HepG2 (cell line): ENCODE measurements at regions not wholly inside any gene's neighbourhood (a gene's known extent, or its start where the extent isn't known, plus 50 kb on each side); places are given as distances from the start of the nearest gene placed in this dataset.

ENCODE experiments used
- ATAC-seq: fragments of 200-7000 bp; cut with Tn5 transposase; 3 replicates; pipeline ENCODE4 v1.9.1; 2020; ENCODE audit warnings: mild to moderate bottlenecking, moderate library complexity
- BruUV-seq: library from RNA; stranded (reverse); fragments of 400-500 nt; replicated peaks from 2 replicates; lab custom pipeline; 2021; lab: Mats Ljungman, UMichigan
- CTCF ChIA-PET: fragments of 300-600 bp; formaldehyde crosslinking; extraction: SDS; loops from one replicate; lab custom pipeline; 2021; ENCODE audit warnings: low total read pairs, inconsistent platforms, low intra/inter-chr PET ratio; lab: Yijun Ruan, JAX
- POLR2A ChIA-PET: fragments of 350-600 bp; sonication (Branson Sonifier 250); formaldehyde crosslinking; loops from one replicate; lab custom pipeline; 2020; ENCODE audit warnings: antibody characterized with exemption, inconsistent platforms; lab: Yijun Ruan, JAX
- DNase-seq: peaks from one replicate; pipeline ENCODE4 v3.0.0-alpha.2; 2015; ENCODE audit warnings: low spot score
- FAIRE-seq: peaks from 3 replicates; lab custom pipeline; 2011; peaks lifted over from hg19 to GRCh38; lab: Jason Lieb, UNC
- H2AFZ ChIP-seq: one replicate; pipeline ENCODE4 v1.6.1; 2011; ENCODE audit warnings: low read length, inconsistent platforms
- H3K27ac ChIP-seq: fragments of 300-600 bp; 3 replicates; pipeline ENCODE4 v1.8.0; 2011; ENCODE audit warnings: mixed run types, mild to moderate bottlenecking, mixed read lengths, low read length, inconsistent platforms; ENCODE audit not compliant: insufficient read depth; ENCODE audit errors: extremely low read length
- H3K27me3 ChIP-seq, 2 experiments: fragments of 200-600 bp in 1 of 2; 2 replicates in 1 of 2; 3 replicates in 1 of 2; pipeline versions ENCODE4 v1.6.0 to v1.8.0; 2011; ENCODE audit warnings: low read length in 2 of 2, mild to moderate bottlenecking in 2 of 2, moderate library complexity in 2 of 2, inconsistent platforms in 1 of 2; ENCODE audit not compliant: insufficient read depth in 2 of 2, control insufficient read depth in 1 of 2
- H3K36me3 ChIP-seq, 2 experiments: fragments of 200-600 bp in 1 of 2; replicated peaks in 1 of 2; 2 replicates in 1 of 2; 3 replicates in 1 of 2; pipeline versions ENCODE4 v1.5.1 to v1.8.0; 2011; ENCODE audit warnings: low read length in 2 of 2, inconsistent platforms in 1 of 2; ENCODE audit not compliant: insufficient read depth in 2 of 2, control insufficient read depth in 1 of 2
- H3K4me1 ChIP-seq: 2 replicates; pipeline ENCODE4 v1.5.1; 2012; ENCODE audit warnings: low read length, inconsistent platforms; ENCODE audit not compliant: insufficient read depth
- H3K4me2 ChIP-seq: 2 replicates; pipeline ENCODE4 v1.6.0; 2011; ENCODE audit warnings: low read depth, low read length, inconsistent platforms
- H3K4me3 ChIP-seq, 3 experiments: fragments of 200-600 bp in 1 of 3; sonication (generic), shearing (Covaris generic) in 1 of 3; replicated peaks in 1 of 3; 2 replicates each; pipeline ENCODE4 v1.5.1; 2011 to 2016; ENCODE audit warnings: low read length in 3 of 3, inconsistent platforms in 2 of 3, low read depth in 2 of 3, mild to moderate bottlenecking in 2 of 3, control low read depth in 1 of 3, mixed read lengths in 1 of 3; ENCODE audit not compliant: insufficient read depth in 1 of 3
- H3K79me2 ChIP-seq: one replicate; pipeline ENCODE4 v1.6.1; 2011; ENCODE audit warnings: low read length, inconsistent platforms; ENCODE audit not compliant: insufficient read depth
- H3K9ac ChIP-seq: 2 replicates; pipeline ENCODE4 v1.6.0; 2011; ENCODE audit warnings: mild to moderate bottlenecking, low read depth, low read length, inconsistent platforms; ENCODE audit not compliant: insufficient read depth
- H3K9me3 ChIP-seq: 2 replicates; pipeline ENCODE4 v1.5.1; 2012; ENCODE audit warnings: mild to moderate bottlenecking, low read length
- H4K20me1 ChIP-seq: 2 replicates; pipeline ENCODE4 v1.6.0; 2011; ENCODE audit warnings: inconsistent platforms, mild to moderate bottlenecking, low read length, moderate library complexity; ENCODE audit not compliant: insufficient read depth
- ARID2 ChIP-seq: sonication (generic); formaldehyde crosslinking; IDR thresholded peaks from 2 replicates; pipeline ENCODE4 v1.8.1; 2022; ENCODE audit warnings: mild to moderate bottlenecking, missing genetic modification reagents, borderline replicate concordance
- RBAK ChIP-seq: sonication (generic); formaldehyde crosslinking; IDR thresholded peaks from 2 replicates; pipeline ENCODE4 v1.5.1; 2020; ENCODE audit warnings: mild to moderate bottlenecking, missing genetic modification reagents
- TMF1 ChIP-seq: sonication (generic); formaldehyde crosslinking; IDR thresholded peaks from 2 replicates; pipeline ENCODE4 v1.8.1; 2022; ENCODE audit warnings: low read depth, missing genetic modification reagents
- ZNF230 ChIP-seq: sonication (generic); formaldehyde crosslinking; IDR thresholded peaks from 2 replicates; pipeline ENCODE4 v1.4.0; 2020; ENCODE audit warnings: mild to moderate bottlenecking, missing genetic modification reagents
- WGBS: methylation state at CpG from one replicate; pipeline ENCODE4 v1.1.6; 2017; ENCODE audit warnings: low lambda C conversion rate; 5-methylcytosine and 5-hydroxymethylcytosine counted together
- in situ Hi-C: cut with HindIII; loops from 2 replicates; pipeline ENCODE4 v1.10.0; 2017; ENCODE audit warnings: low pct_unique_long_range_greater_than_20kb; ENCODE audit not compliant: extremely low pct_ligation_motif_present
- intact Hi-C: fragments of 100-400 bp; cut with micrococcal nuclease; formaldehyde crosslinking; loops from one replicate; pipeline ENCODE4 v1.10.0; 2022; ENCODE audit not compliant: unreplicated experiment
- TF ChIP-seq, protein P1 (sequence below): sonication (generic); formaldehyde crosslinking; IDR thresholded peaks from 2 replicates; pipeline ENCODE4 v1.4.0; 2020; ENCODE audit warnings: low read depth, missing genetic modification reagents
- TF ChIP-seq, protein P2 (sequence below): sonication (generic); formaldehyde crosslinking; IDR thresholded peaks from 2 replicates; pipeline ENCODE4 v1.8.0; 2022; ENCODE audit warnings: mild to moderate bottlenecking, missing genetic modification reagents, moderate library complexity

DNA sequence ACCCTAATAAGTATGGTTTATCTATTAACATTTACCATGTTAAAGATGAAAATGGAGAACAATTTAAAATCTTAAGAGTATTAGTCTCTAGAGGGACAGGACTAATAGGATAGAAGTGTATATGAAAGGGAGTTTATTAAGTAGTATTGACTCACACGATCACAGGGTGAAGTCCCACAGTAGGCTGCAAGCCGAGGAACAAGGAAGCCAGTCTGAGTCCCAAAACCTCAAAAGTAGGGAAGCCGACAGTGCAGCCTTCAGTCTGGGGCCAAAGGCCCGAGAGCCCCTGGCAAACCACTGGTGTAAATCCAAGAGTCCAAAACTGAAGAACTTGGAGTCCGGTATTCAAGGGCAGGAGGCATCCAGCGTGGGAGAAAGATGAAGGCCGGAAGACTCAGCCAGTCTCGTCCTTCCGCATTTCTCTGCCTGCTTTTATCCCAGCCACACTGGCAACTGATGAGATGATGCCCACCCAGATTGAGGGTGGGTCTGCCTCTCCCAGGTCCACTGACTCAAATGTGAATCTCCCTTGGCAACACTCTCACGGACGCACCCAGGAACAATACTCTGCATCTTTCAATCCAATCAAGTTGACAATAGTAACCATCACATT lies 140.8 kb upstream of the FAM20C start (continued):
- TF ChIP-seq, protein P1, sequence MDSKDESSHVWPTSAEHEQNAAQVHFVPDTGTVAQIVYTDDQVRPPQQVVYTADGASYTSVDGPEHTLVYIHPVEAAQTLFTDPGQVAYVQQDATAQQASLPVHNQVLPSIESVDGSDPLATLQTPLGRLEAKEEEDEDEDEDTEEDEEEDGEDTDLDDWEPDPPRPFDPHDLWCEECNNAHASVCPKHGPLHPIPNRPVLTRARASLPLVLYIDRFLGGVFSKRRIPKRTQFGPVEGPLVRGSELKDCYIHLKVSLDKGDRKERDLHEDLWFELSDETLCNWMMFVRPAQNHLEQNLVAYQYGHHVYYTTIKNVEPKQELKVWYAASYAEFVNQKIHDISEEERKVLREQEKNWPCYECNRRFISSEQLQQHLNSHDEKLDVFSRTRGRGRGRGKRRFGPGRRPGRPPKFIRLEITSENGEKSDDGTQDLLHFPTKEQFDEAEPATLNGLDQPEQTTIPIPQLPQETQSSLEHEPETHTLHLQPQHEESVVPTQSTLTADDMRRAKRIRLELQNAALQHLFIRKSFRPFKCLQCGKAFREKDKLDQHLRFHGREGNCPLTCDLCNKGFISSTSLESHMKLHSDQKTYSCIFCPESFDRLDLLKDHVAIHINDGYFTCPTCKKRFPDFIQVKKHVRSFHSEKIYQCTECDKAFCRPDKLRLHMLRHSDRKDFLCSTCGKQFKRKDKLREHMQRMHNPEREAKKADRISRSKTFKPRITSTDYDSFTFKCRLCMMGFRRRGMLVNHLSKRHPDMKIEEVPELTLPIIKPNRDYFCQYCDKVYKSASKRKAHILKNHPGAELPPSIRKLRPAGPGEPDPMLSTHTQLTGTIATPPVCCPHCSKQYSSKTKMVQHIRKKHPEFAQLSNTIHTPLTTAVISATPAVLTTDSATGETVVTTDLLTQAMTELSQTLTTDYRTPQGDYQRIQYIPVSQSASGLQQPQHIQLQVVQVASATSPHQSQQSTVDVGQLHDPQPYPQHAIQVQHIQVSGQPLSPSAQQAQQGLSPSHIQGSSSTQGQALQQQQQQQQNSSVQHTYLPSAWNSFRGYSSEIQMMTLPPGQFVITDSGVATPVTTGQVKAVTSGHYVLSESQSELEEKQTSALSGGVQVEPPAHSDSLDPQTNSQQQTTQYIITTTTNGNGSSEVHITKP (CRISPR knock-in tag), result no peak

DNA sequence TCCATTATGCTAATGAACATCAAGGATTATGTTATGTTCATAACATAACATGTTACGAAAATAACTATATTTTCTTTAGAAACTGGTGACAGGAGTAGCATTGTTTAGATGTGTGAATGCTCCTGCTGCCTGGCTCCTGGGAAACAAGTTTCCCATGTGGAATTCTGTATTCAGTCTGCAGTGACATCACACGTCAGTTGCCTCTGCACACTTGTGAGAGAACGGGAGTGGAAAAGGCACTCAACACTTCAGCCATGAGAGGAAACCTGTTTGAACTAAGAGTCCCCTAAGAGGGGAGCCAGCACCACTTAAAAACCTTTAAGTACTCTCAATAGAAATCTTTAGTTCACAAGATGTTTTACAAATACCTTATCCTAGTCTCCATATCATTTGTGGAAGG lies 140.3 kb upstream of the FAM20C start:
- H3K36me3 ChIP-seq, result no peaks in the 10 kb centered on the region
- H3K9me3 ChIP-seq, result no peaks in the 10 kb centered on the region
- 9% methylated on average over 3 of the region's 3 CpGs for WGBS
- FAIRE-seq (no peak), DNase-seq (no peak), ATAC-seq (no peak)
- H3K4me2 ChIP-seq, result no peak overlapping the region
- H3K27me3 ChIP-seq, result peaks cover 2 to 14% of the 10 kb centered on the region in 2 experiments; a peak in 3 of 5 replicates
- ChIA-PET POLR2A (no interaction called here), CTCF (no interaction called here)
- no peaks in the 10 kb centered on the region for H4K20me1 ChIP-seq
- no peak overlapping the region for H3K9ac ChIP-seq
- no peak for TF ChIP-seq ARID2 (CRISPR knock-in tag)
- TF ChIP-seq ZNF230 (CRISPR knock-in tag), result no peak
- TF ChIP-seq, protein P2, sequence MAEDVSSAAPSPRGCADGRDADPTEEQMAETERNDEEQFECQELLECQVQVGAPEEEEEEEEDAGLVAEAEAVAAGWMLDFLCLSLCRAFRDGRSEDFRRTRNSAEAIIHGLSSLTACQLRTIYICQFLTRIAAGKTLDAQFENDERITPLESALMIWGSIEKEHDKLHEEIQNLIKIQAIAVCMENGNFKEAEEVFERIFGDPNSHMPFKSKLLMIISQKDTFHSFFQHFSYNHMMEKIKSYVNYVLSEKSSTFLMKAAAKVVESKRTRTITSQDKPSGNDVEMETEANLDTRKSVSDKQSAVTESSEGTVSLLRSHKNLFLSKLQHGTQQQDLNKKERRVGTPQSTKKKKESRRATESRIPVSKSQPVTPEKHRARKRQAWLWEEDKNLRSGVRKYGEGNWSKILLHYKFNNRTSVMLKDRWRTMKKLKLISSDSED (CRISPR knock-in tag), result no peak
- no peak for TF ChIP-seq TMF1
- TF ChIP-seq RBAK (CRISPR knock-in tag), result no peak
- no peak overlapping the region for H3K4me3 ChIP-seq
- in situ Hi-C loops, result no loop called here
- no peak overlapping the region for H3K27ac ChIP-seq
- H3K4me1 ChIP-seq, result no peaks in the 10 kb centered on the region
- H3K79me2 ChIP-seq, result no peaks in the 10 kb centered on the region
- intact Hi-C loops, result no loop called here
- BruUV-seq, result no TSS peak
- no peak overlapping the region for H2AFZ ChIP-seq
